ENCODE measurements at regions not wholly inside any gene's neighbourhood (a gene's known extent, or its start where the extent isn't known, plus 50 kb on each side); places are given as distances from the start of the nearest gene placed in this dataset.
A peak's percentile ranks its signal among the peaks of the same experiment; 100 is the strongest.

- no peaks in the 10 kb centered on the region for H3K9me1 ChIP-seq (replicated peaks; ENCODE audit: control insufficient read depth, extremely low read depth, insufficient read depth, low read length)
- ChIA-PET POLR2A (no interaction called here), CTCF (interaction anchor here (0.6 to 1.1 kb wide), 3 partner anchors 10 to 239 kb away, joined by 3 read pairs; no protein-coding TSS in a partner anchor)
- no peaks in the 10 kb centered on the region for H3K36me3 ChIP-seq (ENCODE audit: control insufficient read depth in 2 of 2, extremely low read depth in 1 of 2, insufficient read depth in 2 of 2, low read length in 2 of 2)
- dilution Hi-C loops (cut with MboI; ENCODE audit: extremely low pct_ligation_motif_present, low sequenced_read_pairs) (no loop called here), intact Hi-C loops (cut with micrococcal nuclease) (no loop called here)
- no peaks in the 10 kb centered on the region for H3K27me3 ChIP-seq (ENCODE audit: control insufficient read depth in 2 of 2, insufficient read depth in 2 of 2, low read length in 2 of 2)
- no peak overlapping the region for H3K9ac ChIP-seq (replicated peaks; ENCODE audit: extremely low read depth, insufficient read depth, low read length)
- H3K4me2 ChIP-seq (ENCODE audit: insufficient read depth, low read length): no peak overlapping the region
- BruUV-seq (replicated peaks): no TSS peak
- no peaks in the 10 kb centered on the region for H3K9me3 ChIP-seq (replicated peaks; ENCODE audit: control insufficient read depth, insufficient read depth, low read length)
- H3K4me3 ChIP-seq (replicated peaks in 1 of 3; ENCODE audit: insufficient read depth in 1 of 3, low read depth in 1 of 3, low read length in 3 of 3): no peak overlapping the region
- no peaks in the 10 kb centered on the region for H3K79me2 ChIP-seq (ENCODE audit: control insufficient read depth, insufficient read depth, low read length)
- peaks cover 7% of the 10 kb centered on the region for H3K4me1 ChIP-seq (ENCODE audit: control insufficient read depth, extremely low read depth, insufficient read depth, low read length)
- FAIRE-seq (no peak), DNase-seq (ENCODE audit: low read depth, low spot score) (peak; percentile 25)
- no peak overlapping the region for H2AFZ ChIP-seq (ENCODE audit: low read depth, low read length)
- H4K20me1 ChIP-seq (replicated peaks; ENCODE audit: control insufficient read depth, extremely low read depth, insufficient read depth, low read length): no peaks in the 10 kb centered on the region
- TF ChIP-seq MYC (IDR thresholded peaks at IDR 0.05; ENCODE audit: low read depth, low read length) (no peak), EZH2 (IDR thresholded peaks at IDR 0.05; ENCODE audit: borderline replicate concordance, low read depth, low read length, severe bottlenecking) (no peak), GATA2 (IDR thresholded peaks at IDR 0.05; ENCODE audit: insufficient read depth, insufficient read length, low read depth, low read length) (no peak), FOS (IDR thresholded peaks at IDR 0.05; ENCODE audit: borderline replicate concordance, insufficient read depth, low read length) (no peak), POLR2A (IDR thresholded peaks at IDR 0.05; ENCODE audit: low read depth, low read length) (no peak), CTCF (IDR thresholded peaks at IDR 0.05; ENCODE audit: extremely low read depth in 1 of 2, insufficient read depth in 1 of 2, low read depth in 1 of 2, low read length in 2 of 2) (no peak), POLR2AphosphoS5 (IDR thresholded peaks at IDR 0.05; ENCODE audit: insufficient read depth, low read depth, low read length) (no peak), JUN (IDR thresholded peaks at IDR 0.05; ENCODE audit: borderline replicate concordance, insufficient read depth, insufficient read length, low read depth) (no peak)
- TF ChIP-seq, protein P1, sequence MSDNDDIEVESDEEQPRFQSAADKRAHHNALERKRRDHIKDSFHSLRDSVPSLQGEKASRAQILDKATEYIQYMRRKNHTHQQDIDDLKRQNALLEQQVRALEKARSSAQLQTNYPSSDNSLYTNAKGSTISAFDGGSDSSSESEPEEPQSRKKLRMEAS (IDR thresholded peaks at IDR 0.05; ENCODE audit: insufficient read depth, insufficient read length): no peak
- no peak overlapping the region for H3K27ac ChIP-seq (ENCODE audit: insufficient read depth, low read depth, low read length)
Measured at GRCh38 chr5:103454770-103455169, 107.8 kb downstream of the NUDT12 start.

Data from endothelial cell of umbilical vein (primary cell).